ENCODE measurements at regions not wholly inside any gene's neighbourhood (a gene's known extent, or its start where the extent isn't known, plus 50 kb on each side); places are given as distances from the start of the nearest gene placed in this dataset.

DNA sequence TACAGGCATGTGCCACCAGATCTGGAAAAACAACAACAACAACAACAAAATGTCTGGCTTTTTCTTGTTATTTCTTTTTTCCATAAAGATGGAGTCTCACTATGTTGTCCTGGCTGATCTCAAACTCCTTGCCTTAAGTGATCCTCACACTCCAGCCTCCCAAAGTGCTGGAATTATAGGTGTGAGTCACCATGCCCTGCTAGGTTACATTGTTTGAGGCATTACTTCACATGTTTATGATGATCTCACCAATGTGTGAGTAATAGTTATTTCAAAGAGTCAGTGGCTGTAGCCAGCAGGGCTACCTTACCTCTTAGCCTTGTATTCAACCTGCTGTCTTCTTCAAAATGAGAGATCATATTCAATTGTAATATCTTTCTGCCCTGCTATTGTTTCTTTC, 445.7 kb downstream of the AMY1C start:
- TF ChIP-seq, protein P1, sequence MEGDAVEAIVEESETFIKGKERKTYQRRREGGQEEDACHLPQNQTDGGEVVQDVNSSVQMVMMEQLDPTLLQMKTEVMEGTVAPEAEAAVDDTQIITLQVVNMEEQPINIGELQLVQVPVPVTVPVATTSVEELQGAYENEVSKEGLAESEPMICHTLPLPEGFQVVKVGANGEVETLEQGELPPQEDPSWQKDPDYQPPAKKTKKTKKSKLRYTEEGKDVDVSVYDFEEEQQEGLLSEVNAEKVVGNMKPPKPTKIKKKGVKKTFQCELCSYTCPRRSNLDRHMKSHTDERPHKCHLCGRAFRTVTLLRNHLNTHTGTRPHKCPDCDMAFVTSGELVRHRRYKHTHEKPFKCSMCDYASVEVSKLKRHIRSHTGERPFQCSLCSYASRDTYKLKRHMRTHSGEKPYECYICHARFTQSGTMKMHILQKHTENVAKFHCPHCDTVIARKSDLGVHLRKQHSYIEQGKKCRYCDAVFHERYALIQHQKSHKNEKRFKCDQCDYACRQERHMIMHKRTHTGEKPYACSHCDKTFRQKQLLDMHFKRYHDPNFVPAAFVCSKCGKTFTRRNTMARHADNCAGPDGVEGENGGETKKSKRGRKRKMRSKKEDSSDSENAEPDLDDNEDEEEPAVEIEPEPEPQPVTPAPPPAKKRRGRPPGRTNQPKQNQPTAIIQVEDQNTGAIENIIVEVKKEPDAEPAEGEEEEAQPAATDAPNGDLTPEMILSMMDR (IDR thresholded peaks at IDR 0.05) = no peak
- TF ChIP-seq POLR2A (IDR thresholded peaks at IDR 0.05) = no peak
